ENCODE measurements at regions not wholly inside any gene's neighbourhood (a gene's known extent, or its start where the extent isn't known, plus 50 kb on each side); places are given as distances from the start of the nearest gene placed in this dataset.

DNA sequence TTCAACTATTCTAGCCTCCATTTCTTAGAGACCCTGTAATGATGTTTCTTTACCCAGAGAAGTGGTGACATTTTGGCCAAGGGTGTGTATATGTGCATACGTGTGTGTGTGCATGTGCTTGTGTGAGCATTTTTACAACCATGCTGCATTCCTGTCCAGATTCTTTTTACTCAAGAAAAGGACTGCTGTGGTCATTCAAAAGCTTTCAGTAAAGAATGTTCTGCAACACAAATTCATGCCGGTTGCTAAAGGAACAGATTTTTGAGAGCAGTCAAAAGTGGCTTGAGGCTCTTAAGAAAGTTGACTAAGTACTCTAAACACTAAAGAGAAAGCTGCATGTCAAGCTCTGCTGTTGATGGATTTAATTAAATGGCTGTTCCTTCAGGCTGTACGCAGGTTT, 65.0 kb upstream of the FMR1 start:
- no peak for DNase-seq

DNA sequence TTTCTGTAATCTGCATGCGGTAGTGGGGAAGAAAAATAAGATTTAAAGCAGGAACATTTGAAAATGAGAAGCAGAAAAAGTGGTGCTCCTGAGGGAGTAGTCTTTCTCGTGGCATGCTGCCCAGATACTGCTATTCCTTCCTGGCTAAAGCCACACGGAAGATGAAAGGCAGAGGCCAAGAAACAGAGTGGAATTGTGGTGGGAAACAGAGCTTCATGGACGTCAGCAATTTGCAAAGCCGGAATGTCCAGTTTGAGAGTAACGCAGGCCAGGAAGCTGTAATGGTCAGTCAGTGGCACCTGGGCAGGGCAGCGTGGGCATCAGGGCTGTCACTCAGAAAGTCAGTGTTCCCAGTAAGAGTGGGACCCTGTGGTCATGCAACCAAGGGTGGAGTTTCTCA, 63.7 kb upstream of the FMR1 start:
- DNase-seq = no peak

DNA sequence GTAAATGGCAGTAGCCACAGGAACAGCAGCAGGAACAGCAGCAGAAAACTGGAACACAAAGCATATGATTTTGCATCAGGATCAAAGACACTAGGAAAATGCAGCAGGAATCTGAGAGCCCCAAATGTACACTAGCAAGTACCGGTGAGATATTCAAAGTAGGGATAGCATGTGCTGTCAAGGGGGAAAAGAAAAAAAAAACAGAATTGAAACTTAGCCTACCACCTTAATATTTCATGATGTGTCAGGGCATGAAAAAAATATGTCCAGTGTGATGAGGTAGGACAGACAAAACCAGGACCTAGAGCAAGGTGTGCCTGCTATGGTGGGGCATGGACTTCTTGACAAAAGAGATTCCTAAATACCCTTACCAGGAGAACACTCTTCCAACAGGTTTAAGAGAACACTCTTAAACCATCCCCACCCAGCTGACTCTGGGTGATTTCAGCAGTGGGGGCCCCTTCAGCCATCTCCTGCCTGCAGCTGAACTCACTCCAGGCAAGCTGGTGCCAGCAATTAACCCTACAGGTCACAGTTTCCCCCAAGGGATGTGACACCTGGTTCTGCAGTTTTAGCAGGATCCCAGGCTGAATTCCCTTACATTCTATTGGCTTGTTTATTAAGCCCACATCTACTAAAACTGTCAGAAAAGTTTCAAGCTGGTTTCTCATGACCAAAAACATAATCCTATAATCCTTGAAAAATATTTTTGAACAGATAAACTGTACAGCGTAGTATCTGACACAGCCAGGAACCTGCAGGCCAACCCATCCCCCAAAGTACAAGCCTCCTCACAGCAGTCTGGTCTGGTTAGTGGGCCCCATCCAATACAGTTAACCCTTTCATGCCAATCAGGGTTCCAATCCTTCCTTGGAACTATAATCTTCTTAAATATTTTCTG, 62.9 kb upstream of the FMR1 start:
- no peak for DNase-seq

DNA sequence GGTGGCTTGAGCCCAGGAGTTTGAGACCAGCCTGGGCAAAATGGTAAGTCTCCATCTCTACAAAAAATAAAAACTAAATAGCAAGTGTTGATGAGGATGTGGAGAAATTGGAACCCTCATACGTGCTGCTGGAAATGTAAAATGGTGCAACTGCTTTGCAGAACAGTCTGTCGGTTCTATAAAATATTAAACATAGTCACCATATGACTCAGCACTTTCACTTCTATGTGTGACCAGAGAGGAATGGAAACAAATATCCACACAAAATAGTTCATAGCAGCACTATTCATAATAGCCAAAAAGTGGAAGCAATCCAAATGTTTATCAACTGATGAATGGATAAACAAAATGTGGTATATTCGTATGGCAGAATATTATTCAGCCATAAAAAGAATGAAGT, 60.8 kb upstream of the FMR1 start:
- peak in 1 of 2 donors; percentile 3 for DNase-seq

DNA sequence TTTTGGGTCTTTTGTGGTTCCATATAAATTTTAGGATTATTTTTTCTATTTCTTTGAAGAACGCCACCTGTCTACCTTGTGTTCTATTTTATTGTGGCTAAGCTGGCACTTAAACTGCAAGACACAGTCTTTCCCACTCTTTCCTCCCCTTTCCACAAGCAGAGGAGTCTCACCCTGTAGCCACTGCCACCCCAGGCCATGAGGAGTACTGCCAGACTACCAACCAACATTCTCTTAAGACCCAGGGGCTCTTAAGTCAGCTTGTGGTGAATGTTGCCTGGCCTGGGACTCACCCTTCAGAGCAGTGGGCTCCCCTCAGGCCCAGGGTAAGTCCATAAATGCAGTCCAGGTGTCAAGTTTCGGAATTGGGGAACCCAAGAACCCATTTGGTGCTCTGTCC, 58.0 kb upstream of the FMR1 start:
- no peak for DNase-seq

DNA sequence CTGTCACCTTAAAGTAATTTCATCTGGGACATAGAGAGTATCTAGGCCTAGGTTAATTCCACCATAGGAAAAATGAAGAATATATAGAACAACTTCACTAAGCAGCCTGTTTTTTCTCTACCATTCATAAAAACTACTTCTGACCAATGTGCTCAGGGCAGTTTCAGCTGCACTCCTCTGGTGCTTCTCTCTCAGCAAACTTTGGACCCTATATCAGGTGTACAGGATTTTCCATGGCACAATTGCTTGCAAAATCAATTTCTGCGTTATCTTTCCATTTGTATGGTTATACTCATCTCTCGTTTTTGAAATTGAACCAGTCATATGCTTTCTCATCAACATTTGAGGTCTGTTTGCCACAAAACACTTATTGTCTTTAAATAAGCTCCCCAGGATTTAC, 52.1 kb upstream of the FMR1 start:
- no peak for DNase-seq

All from inflammatory macrophage treated with lipopolysaccharide for 1 hour (primary cell).